Esophagus muscularis mucosa (tissue), 4 donors: ENCODE measurements at regions not wholly inside any gene's neighbourhood (a gene's known extent, or its start where the extent isn't known, plus 50 kb on each side); places are given as distances from the start of the nearest gene placed in this dataset.
"Not testable (repeated sequence)": the region's sequence is repeated elsewhere in the genome, so short reads cannot be mapped to it uniquely, and the experiment has no call there.

Source experiments
- DNase-seq: peaks from one replicate; pipeline ENCODE4 v3.0.0-alpha.2; 2017; ENCODE audit errors: extremely low spot score
- H3K27ac ChIP-seq, 4 donors: fragments of 200-600 bp; sonication (generic); replicated peaks in 1 of 4; 1 replicate in 3 of 4; 2 replicates in 1 of 4; pipeline ENCODE4 v1.5.1; 2016 to 2019; ENCODE audit warnings: mild to moderate bottlenecking in 1 of 4
- H3K27me3 ChIP-seq, 4 donors: fragments of 200-600 bp; sonication (generic); one replicate each; pipeline versions ENCODE4 v1.5.1 to v1.6.0; 2016 to 2019
- H3K36me3 ChIP-seq, 4 donors: fragments of 200-600 bp; sonication (generic); one replicate each; pipeline ENCODE4 v1.5.1; 2016 to 2019
- H3K4me1 ChIP-seq, 4 donors: fragments of 200-600 bp; sonication (generic); one replicate each; pipeline ENCODE4 v1.5.1; 2016 to 2019
- H3K4me3 ChIP-seq, 4 donors: fragments of 200-600 bp; sonication (generic); 1 replicate in 2 of 4; 2 replicates in 2 of 4; pipeline ENCODE4 v1.5.1; 2016 to 2019; ENCODE audit warnings: mild to moderate bottlenecking in 4 of 4, moderate library complexity in 1 of 4
- H3K9me3 ChIP-seq, 4 donors: fragments of 200-600 bp; sonication (generic); 1 replicate in 3 of 4; 2 replicates in 1 of 4; pipeline ENCODE4 v1.5.1; 2016 to 2019
- EP300 ChIP-seq: sonication (generic); formaldehyde crosslinking; IDR thresholded peaks from one replicate; pipeline ENCODE4 v1.6.1; 2017; ENCODE audit warnings: antibody characterized with exemption
- POLR2A ChIP-seq: fragments of 450-650 bp; IDR thresholded peaks from one replicate; pipeline ENCODE4 v1.6.1; 2017; ENCODE audit warnings: antibody characterized with exemption, moderate library complexity, mild to moderate bottlenecking, low read depth
- POLR2AphosphoS5 ChIP-seq, 2 donors: sonication (generic); formaldehyde crosslinking; IDR thresholded peaks; one replicate each; pipeline ENCODE4 v1.6.1; 2017; ENCODE audit warnings: antibody characterized with exemption in 2 of 2
- WGBS: methylation state at CpG from one replicate; pipeline ENCODE4 v1.1.5; 2018; 5-methylcytosine and 5-hydroxymethylcytosine counted together
- intact Hi-C: fragments of 100-400 bp; cut with DNase I; formaldehyde crosslinking; loops from one replicate; pipeline ENCODE4 v1.15.1; 2023
- TF ChIP-seq, protein P1 (sequence below), 3 experiments: fragments of 200-600 bp in 2 of 3; fragments of 450-650 bp in 1 of 3; sonication (generic) in 2 of 3; IDR thresholded peaks; one replicate each; pipeline ENCODE4 v1.5.1; 2017 to 2019; ENCODE audit warnings: antibody characterized with exemption in 3 of 3, mild to moderate bottlenecking in 2 of 3, moderate library complexity in 1 of 3

GRCh38 chr3:190972840-190973270 lies 110.4 kb upstream of the GMNC start:
- Histone ChIP-seq H3K36me3 (no peaks in the 10 kb centered on the region), H3K27ac (no peak overlapping the region), H3K4me3 (no peak overlapping the region), H3K9me3 (no peaks in the 10 kb centered on the region), H3K27me3 (no peaks in the 10 kb centered on the region), H3K4me1 (no peaks in the 10 kb centered on the region)
- DNase-seq, result no peak
- WGBS, result 60% methylated on average over 1 of the region's 1 CpG
- intact Hi-C loops, result no loop called here
- TF ChIP-seq POLR2A (no peak), POLR2AphosphoS5 (IDR thresholded peaks at IDR 0.05) (no peak), EP300 (no peak)
- TF ChIP-seq, protein P1, sequence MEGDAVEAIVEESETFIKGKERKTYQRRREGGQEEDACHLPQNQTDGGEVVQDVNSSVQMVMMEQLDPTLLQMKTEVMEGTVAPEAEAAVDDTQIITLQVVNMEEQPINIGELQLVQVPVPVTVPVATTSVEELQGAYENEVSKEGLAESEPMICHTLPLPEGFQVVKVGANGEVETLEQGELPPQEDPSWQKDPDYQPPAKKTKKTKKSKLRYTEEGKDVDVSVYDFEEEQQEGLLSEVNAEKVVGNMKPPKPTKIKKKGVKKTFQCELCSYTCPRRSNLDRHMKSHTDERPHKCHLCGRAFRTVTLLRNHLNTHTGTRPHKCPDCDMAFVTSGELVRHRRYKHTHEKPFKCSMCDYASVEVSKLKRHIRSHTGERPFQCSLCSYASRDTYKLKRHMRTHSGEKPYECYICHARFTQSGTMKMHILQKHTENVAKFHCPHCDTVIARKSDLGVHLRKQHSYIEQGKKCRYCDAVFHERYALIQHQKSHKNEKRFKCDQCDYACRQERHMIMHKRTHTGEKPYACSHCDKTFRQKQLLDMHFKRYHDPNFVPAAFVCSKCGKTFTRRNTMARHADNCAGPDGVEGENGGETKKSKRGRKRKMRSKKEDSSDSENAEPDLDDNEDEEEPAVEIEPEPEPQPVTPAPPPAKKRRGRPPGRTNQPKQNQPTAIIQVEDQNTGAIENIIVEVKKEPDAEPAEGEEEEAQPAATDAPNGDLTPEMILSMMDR (IDR thresholded peaks at IDR 0.05), result no peak

- WGBS, result 55% methylated on average over 5 of the region's 5 CpGs
- Histone ChIP-seq H3K9me3 (no peaks in the 10 kb centered on the region), H3K27me3 (no peaks in the 10 kb centered on the region), H3K36me3 (no peaks in the 10 kb centered on the region), H3K27ac (no peak overlapping the region), H3K4me1 (no peaks in the 10 kb centered on the region), H3K4me3 (no peak overlapping the region)
- DNase-seq, result no peak
- intact Hi-C loops, result no loop called here
- TF ChIP-seq, protein P1 (IDR thresholded peaks at IDR 0.05), result no peak
- TF ChIP-seq POLR2A, result no peak
- TF ChIP-seq POLR2AphosphoS5 (IDR thresholded peaks at IDR 0.05), result no peak
- TF ChIP-seq EP300, result no peak
Observed at GRCh38 chr3:190972196-190972595, 109.7 kb upstream of the GMNC start.

- Histone ChIP-seq H3K4me1 (no peaks in the 10 kb centered on the region), H3K27me3 (no peaks in the 10 kb centered on the region), H3K36me3 (no peaks in the 10 kb centered on the region), H3K9me3 (no peaks in the 10 kb centered on the region), H3K27ac (no peak overlapping the region), H3K4me3 (no peak overlapping the region)
- intact Hi-C loops, result no loop called here
- DNase-seq, result no peak
- TF ChIP-seq POLR2AphosphoS5 (IDR thresholded peaks at IDR 0.05), result no peak
- no peak for TF ChIP-seq EP300
- no peak for TF ChIP-seq POLR2A
- TF ChIP-seq, protein P1 (IDR thresholded peaks at IDR 0.05), result no peak
Observed at GRCh38 chr3:190970560-190970959, 108.1 kb upstream of the GMNC start.

GRCh38 chr3:190968616-190969015 lies 106.1 kb upstream of the GMNC start:
- no peak for TF ChIP-seq POLR2AphosphoS5 (IDR thresholded peaks at IDR 0.05)
- no peak for TF ChIP-seq EP300
- TF ChIP-seq, protein P1 (IDR thresholded peaks at IDR 0.05), result no peak
- TF ChIP-seq POLR2A, result no peak
- DNase-seq, result peak; percentile 31
- intact Hi-C loops, result no loop called here
- Histone ChIP-seq H3K36me3 (no peaks in the 10 kb centered on the region), H3K27me3 (no peaks in the 10 kb centered on the region), H3K4me1 (no peaks in the 10 kb centered on the region), H3K4me3 (no peak overlapping the region), H3K9me3 (no peaks in the 10 kb centered on the region), H3K27ac (no peak overlapping the region)
- WGBS, result 50% methylated on average over 2 of the region's 2 CpGs

- H3K9me3 ChIP-seq, H3K36me3 ChIP-seq, H3K4me3 ChIP-seq, H3K4me1 ChIP-seq, H3K27ac ChIP-seq, H3K27me3 ChIP-seq, intact Hi-C loops, DNase-seq: not testable (repeated sequence)
- WGBS, result 87% methylated on average over 6 of the region's 20 CpGs
Observed at GRCh38 chr3:190964931-190965330, 102.4 kb upstream of the GMNC start.
